ENCODE measurements at regions not wholly inside any gene's neighbourhood (a gene's known extent, or its start where the extent isn't known, plus 50 kb on each side); places are given as distances from the start of the nearest gene placed in this dataset.

DNA sequence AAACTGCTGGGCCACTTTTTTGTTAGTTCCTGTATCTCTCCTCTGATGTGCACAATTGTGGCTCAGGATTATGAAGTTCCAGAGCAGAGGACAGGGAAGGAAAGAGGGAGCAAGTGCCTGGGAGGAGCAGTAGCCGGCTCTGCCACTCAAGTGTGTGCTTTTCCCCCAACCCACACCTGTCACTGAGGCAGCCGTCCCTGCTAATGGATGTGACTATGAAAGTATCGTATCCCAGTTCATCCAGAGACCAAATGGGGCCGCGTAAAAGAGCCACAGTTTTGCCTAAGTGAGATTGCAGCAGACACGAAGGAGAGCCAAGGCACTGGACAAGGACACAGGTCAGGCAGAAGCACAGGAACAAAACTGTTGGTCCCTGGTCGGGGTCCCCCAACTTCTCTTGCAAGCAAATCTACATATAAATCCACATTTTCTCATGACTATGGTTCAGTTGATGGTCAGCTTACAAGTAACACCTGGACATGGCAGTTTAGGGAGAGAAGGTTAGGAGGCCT, 204.7 kb downstream of the RHOU start:
- TF ChIP-seq CTCF (IDR thresholded peaks at IDR 0.05) (no peak), POLR2AphosphoS5 (IDR thresholded peaks at IDR 0.05) (no peak)

All from sigmoid colon (tissue), 4 donors.